ENCODE measurements at regions not wholly inside any gene's neighbourhood (a gene's known extent, or its start where the extent isn't known, plus 50 kb on each side); places are given as distances from the start of the nearest gene placed in this dataset.

DNA sequence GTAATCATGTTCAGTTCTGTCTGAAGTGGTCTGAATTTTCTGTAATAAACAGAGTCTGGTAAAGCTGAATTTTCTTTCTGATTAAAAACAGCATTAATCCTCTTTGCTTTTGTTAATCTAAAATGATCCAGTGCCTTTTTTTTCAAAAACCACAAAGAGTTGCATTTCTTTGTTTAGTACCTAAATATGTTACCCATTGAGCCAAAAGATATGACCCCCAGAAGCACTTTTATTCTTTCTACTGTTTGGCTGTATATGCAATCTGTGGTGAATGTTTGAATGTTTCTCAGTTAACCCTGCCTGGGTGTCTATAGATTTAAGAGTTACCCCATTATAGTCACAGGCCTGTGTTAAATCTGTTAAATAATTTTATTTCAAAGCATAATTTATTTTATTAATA lies 394.8 kb downstream of the PTPRC start:
- ATAC-seq (no peak), DNase-seq (no peak), FAIRE-seq (no peak)
- Histone ChIP-seq H3K36me3 (no peaks in the 10 kb centered on the region), H3K4me1 (no peaks in the 10 kb centered on the region), H3K9me3 (no peaks in the 10 kb centered on the region), H3K27ac (no peak overlapping the region), H3K4me3 (no peak overlapping the region), H3K27me3 (no peaks in the 10 kb centered on the region)
- intact Hi-C loops (cut with DNase I), result no loop called here
- TF ChIP-seq, protein P1, sequence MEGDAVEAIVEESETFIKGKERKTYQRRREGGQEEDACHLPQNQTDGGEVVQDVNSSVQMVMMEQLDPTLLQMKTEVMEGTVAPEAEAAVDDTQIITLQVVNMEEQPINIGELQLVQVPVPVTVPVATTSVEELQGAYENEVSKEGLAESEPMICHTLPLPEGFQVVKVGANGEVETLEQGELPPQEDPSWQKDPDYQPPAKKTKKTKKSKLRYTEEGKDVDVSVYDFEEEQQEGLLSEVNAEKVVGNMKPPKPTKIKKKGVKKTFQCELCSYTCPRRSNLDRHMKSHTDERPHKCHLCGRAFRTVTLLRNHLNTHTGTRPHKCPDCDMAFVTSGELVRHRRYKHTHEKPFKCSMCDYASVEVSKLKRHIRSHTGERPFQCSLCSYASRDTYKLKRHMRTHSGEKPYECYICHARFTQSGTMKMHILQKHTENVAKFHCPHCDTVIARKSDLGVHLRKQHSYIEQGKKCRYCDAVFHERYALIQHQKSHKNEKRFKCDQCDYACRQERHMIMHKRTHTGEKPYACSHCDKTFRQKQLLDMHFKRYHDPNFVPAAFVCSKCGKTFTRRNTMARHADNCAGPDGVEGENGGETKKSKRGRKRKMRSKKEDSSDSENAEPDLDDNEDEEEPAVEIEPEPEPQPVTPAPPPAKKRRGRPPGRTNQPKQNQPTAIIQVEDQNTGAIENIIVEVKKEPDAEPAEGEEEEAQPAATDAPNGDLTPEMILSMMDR (IDR thresholded peaks at IDR 0.05), result no peak

DNA sequence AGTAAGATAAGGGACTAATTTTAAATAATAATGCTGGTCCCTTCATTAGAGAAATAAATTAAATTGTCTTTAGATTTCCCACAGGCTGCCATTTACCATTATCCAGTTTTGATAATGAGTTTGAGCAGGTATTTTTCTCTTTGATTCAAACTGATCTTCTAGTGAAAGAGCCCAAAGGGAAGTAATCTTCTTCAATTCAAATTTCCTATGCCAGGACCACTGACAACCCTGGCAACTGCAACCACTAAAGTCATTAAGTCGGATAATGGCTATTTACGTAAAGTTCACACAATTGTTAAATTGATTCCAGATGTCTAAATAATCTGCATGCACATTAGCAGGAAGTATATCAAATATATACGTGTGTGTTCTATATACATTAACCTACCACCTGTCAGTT lies 399.3 kb downstream of the PTPRC start:
- WGBS, 2 donors, result 63 to 76% methylated on average over 3 of the region's 3 CpGs
- FAIRE-seq (no peak), ATAC-seq (no peak), DNase-seq (no peak)
- Histone ChIP-seq H3K4me3 (no peak overlapping the region), H3K4me1 (no peaks in the 10 kb centered on the region), H3K27ac (no peak overlapping the region), H3K9me3 (no peaks in the 10 kb centered on the region), H3K36me3 (no peaks in the 10 kb centered on the region), H3K27me3 (no peaks in the 10 kb centered on the region)
- TF ChIP-seq, protein P1 (IDR thresholded peaks at IDR 0.05), result no peak
- intact Hi-C loops (cut with DNase I), result no loop called here

DNA sequence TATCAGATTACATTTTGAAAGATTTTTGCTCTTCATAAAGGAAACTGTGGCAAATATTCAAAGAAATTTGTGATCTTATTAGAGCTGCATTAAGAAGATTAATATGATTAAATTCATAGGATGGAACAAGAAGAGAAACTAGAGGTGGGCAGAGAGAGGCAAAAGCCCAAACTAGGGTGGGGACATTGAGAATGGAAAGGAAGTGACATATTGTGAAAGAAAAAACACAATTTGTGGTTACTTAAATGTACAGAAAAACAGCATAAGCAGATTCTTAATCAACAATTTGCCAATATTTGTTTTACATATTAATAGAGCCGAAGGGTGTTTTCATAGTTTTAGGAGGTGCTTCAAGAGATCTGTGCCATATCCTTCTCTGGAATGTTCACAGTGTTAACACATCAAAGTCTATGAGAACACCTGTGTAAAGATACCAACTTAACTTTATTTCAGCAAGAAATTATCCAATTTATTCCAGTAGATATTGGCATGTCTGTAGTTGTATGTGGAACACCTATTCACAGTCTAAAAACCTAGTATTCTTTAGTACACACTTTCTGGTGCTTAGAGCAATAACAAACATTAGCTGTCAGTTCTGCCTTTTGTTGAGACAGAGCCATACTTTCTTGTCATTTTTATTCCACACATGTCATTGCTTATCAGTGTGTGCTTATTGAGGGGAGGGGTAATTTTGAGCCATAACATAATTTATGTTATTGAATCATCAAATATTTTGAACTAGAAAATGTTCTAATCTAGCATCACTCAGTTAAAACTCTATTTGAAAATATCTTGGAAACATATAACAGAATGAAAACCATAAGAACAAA lies 401.5 kb downstream of the PTPRC start:
- DNase-seq (no peak), FAIRE-seq (no peak), ATAC-seq (no peak)
- intact Hi-C loops (cut with DNase I), result no loop called here
- no peak overlapping the region for H3K27ac ChIP-seq
- 59 to 68% methylated on average over 1 of the region's 1 CpG for WGBS, 2 donors
- no peaks in the 10 kb centered on the region for H3K27me3 ChIP-seq
- TF ChIP-seq, protein P1 (IDR thresholded peaks at IDR 0.05), result no peak
- H3K9me3 ChIP-seq, result no peaks in the 10 kb centered on the region
- H3K4me1 ChIP-seq, result no peaks in the 10 kb centered on the region
- no peaks in the 10 kb centered on the region for H3K36me3 ChIP-seq
- no peak overlapping the region for H3K4me3 ChIP-seq

DNA sequence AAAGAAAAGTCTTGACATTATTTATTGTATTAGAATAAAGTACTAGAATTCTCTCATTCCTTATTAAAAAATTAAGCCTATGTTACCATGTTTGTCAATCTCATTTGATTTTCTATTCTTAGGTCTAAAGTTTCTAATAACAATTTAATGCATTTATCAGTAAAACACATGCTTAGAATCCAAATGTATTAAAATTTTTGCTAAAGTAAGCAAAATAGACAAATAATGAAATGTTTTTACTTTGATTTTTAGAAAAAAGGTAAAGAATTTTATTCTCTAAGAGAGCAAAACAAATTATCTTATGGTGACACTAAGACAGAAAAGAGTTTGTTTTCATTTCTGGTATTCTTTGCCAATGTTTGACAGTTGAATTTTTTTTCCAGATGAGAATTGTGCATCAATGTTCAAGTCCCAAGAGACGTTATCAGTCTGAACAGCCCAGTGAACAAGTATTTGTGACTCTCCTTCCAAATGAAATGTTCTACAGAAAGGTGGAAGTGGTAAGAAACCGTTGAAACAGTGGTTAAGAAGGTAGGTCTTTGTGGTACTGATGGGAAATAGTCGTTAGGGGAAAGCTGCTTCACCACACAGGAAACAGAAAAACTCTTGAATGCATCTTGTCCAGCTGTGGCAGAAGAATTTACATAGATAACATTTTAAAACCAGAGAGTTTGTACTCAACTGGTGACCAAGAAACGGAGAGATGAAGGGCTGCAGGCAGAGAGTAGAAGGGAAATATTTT lies 402.5 kb downstream of the PTPRC start:
- DNase-seq (no peak), ATAC-seq (no peak), FAIRE-seq (no peak)
- TF ChIP-seq, protein P1 (IDR thresholded peaks at IDR 0.05), result no peak
- H3K4me3 ChIP-seq, result no peak overlapping the region
- intact Hi-C loops (cut with DNase I), result no loop called here
- H3K27me3 ChIP-seq, result no peaks in the 10 kb centered on the region
- H3K4me1 ChIP-seq, result no peaks in the 10 kb centered on the region
- no peak overlapping the region for H3K27ac ChIP-seq
- WGBS, 2 donors, result 21 to 38% methylated on average over 4 of the region's 4 CpGs
- no peaks in the 10 kb centered on the region for H3K9me3 ChIP-seq
- no peaks in the 10 kb centered on the region for H3K36me3 ChIP-seq

DNA sequence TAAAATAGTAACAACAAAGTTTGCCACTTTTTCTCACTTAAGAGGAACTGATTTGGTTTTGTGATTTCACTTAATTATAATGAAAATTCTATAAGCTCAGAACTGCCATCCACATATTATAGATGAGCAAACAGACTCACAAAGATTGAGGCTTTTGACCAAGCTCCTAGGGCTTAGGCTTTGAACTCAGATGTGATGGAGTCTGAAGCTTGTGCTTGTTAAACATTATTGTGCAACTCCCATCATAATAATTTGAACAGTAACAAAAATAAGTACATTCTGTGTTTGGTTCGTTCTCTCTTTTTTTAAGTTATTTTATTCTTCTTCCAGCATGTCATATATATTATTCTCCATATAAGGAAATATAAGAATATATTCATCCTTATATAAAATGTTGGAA lies 403.4 kb downstream of the PTPRC start:
- DNase-seq (no peak), FAIRE-seq (no peak), ATAC-seq (no peak)
- intact Hi-C loops (cut with DNase I), result no loop called here
- Histone ChIP-seq H3K27me3 (no peaks in the 10 kb centered on the region), H3K4me1 (no peaks in the 10 kb centered on the region), H3K9me3 (no peaks in the 10 kb centered on the region), H3K4me3 (no peak overlapping the region), H3K27ac (no peak overlapping the region), H3K36me3 (no peaks in the 10 kb centered on the region)
- WGBS, 2 donors, result 58 to 75% methylated on average over 1 of the region's 1 CpG
- TF ChIP-seq, protein P1 (IDR thresholded peaks at IDR 0.05), result no peak
